Panc1 (cell line): ENCODE measurements at regions not wholly inside any gene's neighbourhood (a gene's known extent, or its start where the extent isn't known, plus 50 kb on each side); places are given as distances from the start of the nearest gene placed in this dataset.

Experiments
- ATAC-seq: fragments of 200-7000 bp; cut with Tn5 transposase; 2 replicates; pipeline ENCODE4 v1.9.1; 2020; ENCODE audit warnings: mild to moderate bottlenecking, moderate library complexity
- BruUV-seq: library from RNA; stranded (reverse); fragments of 400-500 nt; replicated peaks from 2 replicates; lab custom pipeline; 2021; lab: Mats Ljungman, UMichigan
- CTCF ChIA-PET: fragments of 300-600 bp; sonication (Branson Sonifier 250); formaldehyde crosslinking; loops from one replicate; lab custom pipeline; 2022; ENCODE audit warnings: antibody characterized with exemption; lab: Charles Lee
- POLR2A ChIA-PET: fragments of 300-600 bp; sonication (Branson Sonifier 250); formaldehyde crosslinking; loops from one replicate; lab custom pipeline; 2022; ENCODE audit warnings: antibody characterized with exemption; lab: Charles Lee
- DNase-seq: peaks from one replicate; pipeline ENCODE4 v3.0.0-alpha.2; 2010; ENCODE audit warnings: low read depth, low spot score
- H3K27ac ChIP-seq: 2 replicates; pipeline ENCODE4 v1.5.1; 2011; ENCODE audit warnings: mild to moderate bottlenecking, low read length, inconsistent platforms
- H3K27me3 ChIP-seq: fragments of 200-500 bp; sonication (Bioruptor generic); 2 replicates; pipeline ENCODE4 v1.6.0; 2014; ENCODE audit warnings: low read length, inconsistent platforms; ENCODE audit not compliant: control insufficient read depth, insufficient read depth
- H3K36me3 ChIP-seq: fragments of 200-500 bp; sonication (Bioruptor generic); 2 replicates; pipeline ENCODE4 v1.5.1; 2014; ENCODE audit warnings: inconsistent platforms, mild to moderate bottlenecking, low read length, moderate library complexity; ENCODE audit not compliant: control insufficient read depth, insufficient read depth
- H3K4me1 ChIP-seq: 2 replicates; pipeline ENCODE4 v1.5.1; 2011; ENCODE audit warnings: inconsistent platforms, mild to moderate bottlenecking, low read length, moderate library complexity; ENCODE audit not compliant: control insufficient read depth, insufficient read depth
- H3K4me3 ChIP-seq, 2 experiments: 2 replicates each; pipeline ENCODE4 v1.5.1; 2011 to 2012; ENCODE audit warnings: low read depth in 2 of 2, low read length in 2 of 2, mild to moderate bottlenecking in 2 of 2, inconsistent platforms in 1 of 2, moderate library complexity in 1 of 2
- H3K9me3 ChIP-seq: fragments of 200-500 bp; sonication (Bioruptor generic); 2 replicates; pipeline ENCODE4 v1.5.1; 2014; ENCODE audit warnings: low read depth, mild to moderate bottlenecking, inconsistent platforms, low read length, moderate library complexity; ENCODE audit not compliant: control insufficient read depth, insufficient read depth
- POLR2AphosphoS5 ChIP-seq: IDR thresholded peaks from 2 replicates; pipeline ENCODE4 v1.6.1; 2012; ENCODE audit warnings: mild to moderate bottlenecking, low read depth, low read length, moderate library complexity
- SIN3A ChIP-seq: IDR thresholded peaks from 2 replicates; pipeline ENCODE4 v1.6.1; 2012; ENCODE audit warnings: low read depth, mild to moderate bottlenecking, low read length, moderate library complexity, borderline replicate concordance; ENCODE audit not compliant: insufficient read depth
- TCF7L2 ChIP-seq: IDR thresholded peaks from 2 replicates; pipeline ENCODE4 v1.6.1; 2011; ENCODE audit warnings: mild to moderate bottlenecking, low read depth, low read length, inconsistent platforms
- in situ Hi-C: cut with HindIII; loops from 2 replicates; pipeline ENCODE4 v1.10.0; 2016; ENCODE audit warnings: low sequenced_read_pairs, low pct_unique_long_range_greater_than_20kb
- intact Hi-C: fragments of 100-400 bp; cut with micrococcal nuclease; formaldehyde crosslinking; loops from one replicate; pipeline ENCODE4 v1.10.0; 2022; ENCODE audit not compliant: unreplicated experiment
- TF ChIP-seq, protein P1 (sequence below): fragments of 450-650 bp; IDR thresholded peaks from 2 replicates; pipeline ENCODE4 v1.5.1; 2017; ENCODE audit warnings: mild to moderate bottlenecking
- TF ChIP-seq, protein P2 (sequence below), 2 experiments: IDR thresholded peaks; 2 replicates each; pipeline ENCODE4 v1.6.1; 2011 to 2012; ENCODE audit warnings: low read depth in 2 of 2, control low read depth in 1 of 2, low read length in 1 of 2, mild to moderate bottlenecking in 1 of 2, moderate library complexity in 1 of 2; ENCODE audit not compliant: insufficient read depth in 1 of 2

DNA sequence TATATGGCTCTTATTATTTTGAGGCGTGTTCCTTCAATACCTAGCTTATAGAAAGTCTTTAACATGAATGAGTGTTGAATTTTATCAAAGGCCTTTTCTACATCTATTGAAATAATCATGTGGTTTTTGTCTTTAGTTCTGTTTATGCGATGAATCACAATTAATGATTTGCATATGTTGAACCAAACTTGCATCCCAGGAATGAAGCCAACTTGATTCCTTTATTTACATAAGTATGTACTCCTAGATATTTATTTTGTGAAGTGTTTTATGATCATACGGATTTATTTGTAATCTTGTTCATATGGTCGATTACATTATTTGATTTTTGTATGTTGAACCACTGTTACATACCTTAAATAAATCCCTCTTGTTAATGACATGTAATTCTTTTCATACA lies 244.3 kb upstream of the KCND2 start:
- no TSS peak for BruUV-seq
- Histone ChIP-seq H3K36me3 (no peaks in the 10 kb centered on the region), H3K4me1 (no peaks in the 10 kb centered on the region), H3K4me3 (no peak overlapping the region), H3K27me3 (no peaks in the 10 kb centered on the region), H3K9me3 (no peaks in the 10 kb centered on the region), H3K27ac (no peak overlapping the region)
- no peak for DNase-seq
- no peak for ATAC-seq
- in situ Hi-C loops, result no loop called here
- intact Hi-C loops, result loop anchor here (10.0 kb wide), 1 partner anchor 256 kb away; no protein-coding TSS in a partner anchor
- POLR2A ChIA-PET, result no interaction called here
- CTCF ChIA-PET, result no interaction called here
- no peak for TF ChIP-seq SIN3A
- TF ChIP-seq, protein P1, sequence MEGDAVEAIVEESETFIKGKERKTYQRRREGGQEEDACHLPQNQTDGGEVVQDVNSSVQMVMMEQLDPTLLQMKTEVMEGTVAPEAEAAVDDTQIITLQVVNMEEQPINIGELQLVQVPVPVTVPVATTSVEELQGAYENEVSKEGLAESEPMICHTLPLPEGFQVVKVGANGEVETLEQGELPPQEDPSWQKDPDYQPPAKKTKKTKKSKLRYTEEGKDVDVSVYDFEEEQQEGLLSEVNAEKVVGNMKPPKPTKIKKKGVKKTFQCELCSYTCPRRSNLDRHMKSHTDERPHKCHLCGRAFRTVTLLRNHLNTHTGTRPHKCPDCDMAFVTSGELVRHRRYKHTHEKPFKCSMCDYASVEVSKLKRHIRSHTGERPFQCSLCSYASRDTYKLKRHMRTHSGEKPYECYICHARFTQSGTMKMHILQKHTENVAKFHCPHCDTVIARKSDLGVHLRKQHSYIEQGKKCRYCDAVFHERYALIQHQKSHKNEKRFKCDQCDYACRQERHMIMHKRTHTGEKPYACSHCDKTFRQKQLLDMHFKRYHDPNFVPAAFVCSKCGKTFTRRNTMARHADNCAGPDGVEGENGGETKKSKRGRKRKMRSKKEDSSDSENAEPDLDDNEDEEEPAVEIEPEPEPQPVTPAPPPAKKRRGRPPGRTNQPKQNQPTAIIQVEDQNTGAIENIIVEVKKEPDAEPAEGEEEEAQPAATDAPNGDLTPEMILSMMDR, result no peak
- TF ChIP-seq POLR2AphosphoS5, result no peak
- TF ChIP-seq, protein P2, sequence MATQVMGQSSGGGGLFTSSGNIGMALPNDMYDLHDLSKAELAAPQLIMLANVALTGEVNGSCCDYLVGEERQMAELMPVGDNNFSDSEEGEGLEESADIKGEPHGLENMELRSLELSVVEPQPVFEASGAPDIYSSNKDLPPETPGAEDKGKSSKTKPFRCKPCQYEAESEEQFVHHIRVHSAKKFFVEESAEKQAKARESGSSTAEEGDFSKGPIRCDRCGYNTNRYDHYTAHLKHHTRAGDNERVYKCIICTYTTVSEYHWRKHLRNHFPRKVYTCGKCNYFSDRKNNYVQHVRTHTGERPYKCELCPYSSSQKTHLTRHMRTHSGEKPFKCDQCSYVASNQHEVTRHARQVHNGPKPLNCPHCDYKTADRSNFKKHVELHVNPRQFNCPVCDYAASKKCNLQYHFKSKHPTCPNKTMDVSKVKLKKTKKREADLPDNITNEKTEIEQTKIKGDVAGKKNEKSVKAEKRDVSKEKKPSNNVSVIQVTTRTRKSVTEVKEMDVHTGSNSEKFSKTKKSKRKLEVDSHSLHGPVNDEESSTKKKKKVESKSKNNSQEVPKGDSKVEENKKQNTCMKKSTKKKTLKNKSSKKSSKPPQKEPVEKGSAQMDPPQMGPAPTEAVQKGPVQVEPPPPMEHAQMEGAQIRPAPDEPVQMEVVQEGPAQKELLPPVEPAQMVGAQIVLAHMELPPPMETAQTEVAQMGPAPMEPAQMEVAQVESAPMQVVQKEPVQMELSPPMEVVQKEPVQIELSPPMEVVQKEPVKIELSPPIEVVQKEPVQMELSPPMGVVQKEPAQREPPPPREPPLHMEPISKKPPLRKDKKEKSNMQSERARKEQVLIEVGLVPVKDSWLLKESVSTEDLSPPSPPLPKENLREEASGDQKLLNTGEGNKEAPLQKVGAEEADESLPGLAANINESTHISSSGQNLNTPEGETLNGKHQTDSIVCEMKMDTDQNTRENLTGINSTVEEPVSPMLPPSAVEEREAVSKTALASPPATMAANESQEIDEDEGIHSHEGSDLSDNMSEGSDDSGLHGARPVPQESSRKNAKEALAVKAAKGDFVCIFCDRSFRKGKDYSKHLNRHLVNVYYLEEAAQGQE (IDR thresholded peaks at IDR 0.05; ENCODE audit: insufficient read depth in 1 of 2, low read depth in 2 of 2, low read length in 1 of 2), result no peak
- no peak for TF ChIP-seq TCF7L2

DNA sequence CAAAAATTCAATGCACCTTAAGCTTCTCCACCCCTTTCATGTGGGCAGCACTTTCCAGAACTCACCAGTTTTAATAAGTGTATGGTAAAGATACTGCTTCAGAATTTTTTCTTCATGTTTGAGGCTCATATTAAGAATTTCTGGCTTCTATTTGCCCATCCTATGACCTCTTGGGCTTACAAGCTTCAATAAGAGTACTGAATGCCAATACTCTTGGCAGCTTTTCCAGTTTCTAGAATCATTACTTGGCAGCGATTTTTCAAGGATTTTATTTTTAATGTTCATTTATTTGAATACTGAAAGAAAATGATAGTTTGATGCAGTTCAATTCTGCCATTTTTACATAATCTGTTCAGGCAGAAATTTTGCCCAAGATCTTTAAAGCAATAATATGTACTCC lies 242.1 kb upstream of the KCND2 start:
- DNase-seq (no peak), ATAC-seq (no peak)
- Histone ChIP-seq H3K36me3 (no peaks in the 10 kb centered on the region), H3K27ac (no peak overlapping the region), H3K9me3 (no peaks in the 10 kb centered on the region), H3K27me3 (no peaks in the 10 kb centered on the region), H3K4me1 (no peaks in the 10 kb centered on the region), H3K4me3 (no peak overlapping the region)
- TF ChIP-seq TCF7L2 (no peak), SIN3A (no peak), POLR2AphosphoS5 (no peak)
- TF ChIP-seq, protein P1, result no peak
- TF ChIP-seq, protein P2 (IDR thresholded peaks at IDR 0.05; ENCODE audit: insufficient read depth in 1 of 2, low read depth in 2 of 2, low read length in 1 of 2), result no peak
- BruUV-seq, result no TSS peak
- POLR2A ChIA-PET, result no interaction called here
- in situ Hi-C loops, result no loop called here
- intact Hi-C loops, result no loop called here
- CTCF ChIA-PET, result no interaction called here
